ENCODE measurements at regions not wholly inside any gene's neighbourhood (a gene's known extent, or its start where the extent isn't known, plus 50 kb on each side); places are given as distances from the start of the nearest gene placed in this dataset.
"Not testable (repeated sequence)": the region's sequence is repeated elsewhere in the genome, so short reads cannot be mapped to it uniquely, and the experiment has no call there.

DNA sequence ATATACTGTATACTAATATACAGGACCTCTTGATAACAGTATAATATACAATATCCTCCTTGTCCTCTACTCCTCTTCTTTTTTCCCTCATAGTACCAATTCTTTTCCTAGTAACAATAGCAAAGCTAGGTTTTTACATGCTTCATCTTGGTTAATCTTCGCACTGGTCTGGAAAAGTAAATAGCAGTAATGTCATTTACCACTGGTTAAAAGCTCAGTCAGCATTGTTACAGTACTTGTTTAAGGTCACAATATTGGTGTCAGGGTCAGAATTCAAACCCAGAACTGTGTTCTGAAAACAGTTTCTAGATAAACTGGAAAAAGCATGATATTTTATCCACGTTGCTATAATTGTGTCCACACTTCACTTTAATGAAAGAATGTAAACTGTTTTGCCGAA lies 692.4 kb upstream of the CDH6 start:
- no peak overlapping the region for H3K27ac ChIP-seq (ENCODE audit: low read depth, low read length)
- DNase-seq (ENCODE audit: insufficient read length, low spot score, missing footprints): no peak
- no peaks in the 10 kb centered on the region for H3K79me2 ChIP-seq (ENCODE audit: insufficient read depth, low read length)
- H3K36me3 ChIP-seq (ENCODE audit: insufficient read depth, low read length): no peaks in the 10 kb centered on the region
- H3K9me3 ChIP-seq (ENCODE audit: low read depth, low read length): no peaks in the 10 kb centered on the region
- no peak overlapping the region for H3K4me3 ChIP-seq (ENCODE audit: insufficient read depth, low read length)
- H2AFZ ChIP-seq (ENCODE audit: low read length): no peak overlapping the region
- no peak overlapping the region for H3K4me2 ChIP-seq (ENCODE audit: insufficient read depth, low read length)
- no peaks in the 10 kb centered on the region for H3K27me3 ChIP-seq (ENCODE audit: insufficient read depth, low read length)
- TF ChIP-seq, protein P1, sequence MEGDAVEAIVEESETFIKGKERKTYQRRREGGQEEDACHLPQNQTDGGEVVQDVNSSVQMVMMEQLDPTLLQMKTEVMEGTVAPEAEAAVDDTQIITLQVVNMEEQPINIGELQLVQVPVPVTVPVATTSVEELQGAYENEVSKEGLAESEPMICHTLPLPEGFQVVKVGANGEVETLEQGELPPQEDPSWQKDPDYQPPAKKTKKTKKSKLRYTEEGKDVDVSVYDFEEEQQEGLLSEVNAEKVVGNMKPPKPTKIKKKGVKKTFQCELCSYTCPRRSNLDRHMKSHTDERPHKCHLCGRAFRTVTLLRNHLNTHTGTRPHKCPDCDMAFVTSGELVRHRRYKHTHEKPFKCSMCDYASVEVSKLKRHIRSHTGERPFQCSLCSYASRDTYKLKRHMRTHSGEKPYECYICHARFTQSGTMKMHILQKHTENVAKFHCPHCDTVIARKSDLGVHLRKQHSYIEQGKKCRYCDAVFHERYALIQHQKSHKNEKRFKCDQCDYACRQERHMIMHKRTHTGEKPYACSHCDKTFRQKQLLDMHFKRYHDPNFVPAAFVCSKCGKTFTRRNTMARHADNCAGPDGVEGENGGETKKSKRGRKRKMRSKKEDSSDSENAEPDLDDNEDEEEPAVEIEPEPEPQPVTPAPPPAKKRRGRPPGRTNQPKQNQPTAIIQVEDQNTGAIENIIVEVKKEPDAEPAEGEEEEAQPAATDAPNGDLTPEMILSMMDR (IDR thresholded peaks at IDR 0.05; ENCODE audit: extremely low read depth, low read depth, low read length): no peak
- H3K4me1 ChIP-seq (ENCODE audit: insufficient read depth, low read length): no peaks in the 10 kb centered on the region
- H4K20me1 ChIP-seq (ENCODE audit: insufficient read depth, low read length): no peaks in the 10 kb centered on the region

DNA sequence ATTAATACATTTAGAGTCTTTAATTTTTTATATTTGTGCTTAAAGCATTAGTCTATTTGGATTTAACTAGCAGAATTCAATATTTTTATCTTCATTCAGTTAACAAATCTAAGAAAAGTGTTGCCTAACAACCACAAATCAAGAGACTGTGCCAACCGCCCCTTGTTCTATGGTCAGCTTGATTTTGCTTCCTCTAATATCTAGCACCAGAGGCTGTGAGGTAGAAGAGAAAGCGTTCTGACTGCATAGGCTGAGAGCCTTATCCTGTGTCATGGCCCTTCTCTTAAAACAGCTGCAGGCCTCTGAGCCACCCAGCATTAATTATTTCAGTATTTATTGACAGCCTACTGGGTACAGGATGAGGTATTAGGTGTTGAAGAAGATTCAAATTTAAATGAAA lies 693.0 kb upstream of the CDH6 start:
- Histone ChIP-seq H3K4me2 (ENCODE audit: insufficient read depth, low read length) (no peak overlapping the region), H3K4me1 (ENCODE audit: insufficient read depth, low read length) (no peaks in the 10 kb centered on the region), H3K9me3 (ENCODE audit: low read depth, low read length) (no peaks in the 10 kb centered on the region), H3K4me3 (ENCODE audit: insufficient read depth, low read length) (no peak overlapping the region), H3K79me2 (ENCODE audit: insufficient read depth, low read length) (no peaks in the 10 kb centered on the region), H4K20me1 (ENCODE audit: insufficient read depth, low read length) (no peaks in the 10 kb centered on the region), H3K36me3 (ENCODE audit: insufficient read depth, low read length) (no peaks in the 10 kb centered on the region), H3K27me3 (ENCODE audit: insufficient read depth, low read length) (no peaks in the 10 kb centered on the region), H2AFZ (ENCODE audit: low read length) (no peak overlapping the region), H3K27ac (ENCODE audit: low read depth, low read length) (no peak overlapping the region)
- TF ChIP-seq, protein P1 (IDR thresholded peaks at IDR 0.05; ENCODE audit: extremely low read depth, low read depth, low read length): no peak
- no peak for DNase-seq (ENCODE audit: insufficient read length, low spot score, missing footprints)

DNA sequence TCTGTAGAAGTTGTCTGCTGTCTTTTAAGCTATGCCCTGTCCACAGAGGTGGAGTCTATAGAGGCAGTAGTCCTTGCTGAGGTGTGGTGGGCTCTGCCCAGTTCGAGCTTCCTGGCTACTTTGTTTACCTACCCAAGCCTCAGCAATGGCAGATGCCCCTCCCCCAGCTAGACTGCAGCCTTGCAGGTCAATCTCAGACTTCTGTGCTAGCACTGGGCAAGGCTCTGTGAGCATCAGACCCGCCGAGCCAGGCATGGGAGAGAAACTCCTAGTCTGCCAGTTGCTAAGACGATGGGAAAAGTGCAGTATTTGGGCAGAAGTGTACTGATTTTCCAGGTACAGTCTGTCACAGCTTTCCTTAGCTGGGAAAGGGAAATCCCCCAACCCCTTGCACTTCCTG lies 694.1 kb upstream of the CDH6 start:
- Histone ChIP-seq H3K4me2 (ENCODE audit: insufficient read depth, low read length) (no peak overlapping the region), H3K79me2 (ENCODE audit: insufficient read depth, low read length) (no peaks in the 10 kb centered on the region), H3K27ac (ENCODE audit: low read depth, low read length) (no peak overlapping the region), H3K4me1 (ENCODE audit: insufficient read depth, low read length) (no peaks in the 10 kb centered on the region), H3K9me3 (ENCODE audit: low read depth, low read length) (no peaks in the 10 kb centered on the region), H4K20me1 (ENCODE audit: insufficient read depth, low read length) (no peaks in the 10 kb centered on the region), H3K4me3 (ENCODE audit: insufficient read depth, low read length) (no peak overlapping the region), H3K36me3 (ENCODE audit: insufficient read depth, low read length) (no peaks in the 10 kb centered on the region), H3K27me3 (ENCODE audit: insufficient read depth, low read length) (no peaks in the 10 kb centered on the region), H2AFZ (ENCODE audit: low read length) (no peak overlapping the region)
- DNase-seq (ENCODE audit: insufficient read length, low spot score, missing footprints): no peak
- TF ChIP-seq, protein P1 (IDR thresholded peaks at IDR 0.05; ENCODE audit: extremely low read depth, low read depth, low read length): no peak

GRCh38 chr5:30498972-30499371 lies 694.5 kb upstream of the CDH6 start:
- no peaks in the 10 kb centered on the region for H3K9me3 ChIP-seq (ENCODE audit: low read depth, low read length)

GRCh38 chr5:30498509-30498908 lies 695.0 kb upstream of the CDH6 start:
- H3K4me2 ChIP-seq (ENCODE audit: insufficient read depth, low read length); H3K27me3 ChIP-seq (ENCODE audit: insufficient read depth, low read length); H3K9me3 ChIP-seq (ENCODE audit: low read depth, low read length); H3K4me1 ChIP-seq (ENCODE audit: insufficient read depth, low read length); H4K20me1 ChIP-seq (ENCODE audit: insufficient read depth, low read length); DNase-seq (ENCODE audit: insufficient read length, low spot score, missing footprints); H2AFZ ChIP-seq (ENCODE audit: low read length); H3K36me3 ChIP-seq (ENCODE audit: insufficient read depth, low read length); H3K27ac ChIP-seq (ENCODE audit: low read depth, low read length); H3K79me2 ChIP-seq (ENCODE audit: insufficient read depth, low read length); H3K4me3 ChIP-seq (ENCODE audit: insufficient read depth, low read length): not testable (repeated sequence)

More at GRCh38 chr5:30498972-30499371, 694.5 kb upstream of the CDH6 start:
- no peak overlapping the region for H2AFZ ChIP-seq (ENCODE audit: low read length)
- no peaks in the 10 kb centered on the region for H4K20me1 ChIP-seq (ENCODE audit: insufficient read depth, low read length)
- no peak overlapping the region for H3K4me2 ChIP-seq (ENCODE audit: insufficient read depth, low read length)
- H3K36me3 ChIP-seq (ENCODE audit: insufficient read depth, low read length): no peaks in the 10 kb centered on the region
- TF ChIP-seq, protein P1 (IDR thresholded peaks at IDR 0.05; ENCODE audit: extremely low read depth, low read depth, low read length): no peak
- H3K79me2 ChIP-seq (ENCODE audit: insufficient read depth, low read length): no peaks in the 10 kb centered on the region
- no peak overlapping the region for H3K4me3 ChIP-seq (ENCODE audit: insufficient read depth, low read length)
- no peak overlapping the region for H3K27ac ChIP-seq (ENCODE audit: low read depth, low read length)
- no peaks in the 10 kb centered on the region for H3K4me1 ChIP-seq (ENCODE audit: insufficient read depth, low read length)
- DNase-seq (ENCODE audit: insufficient read length, low spot score, missing footprints): no peak
- H3K27me3 ChIP-seq (ENCODE audit: insufficient read depth, low read length): no peaks in the 10 kb centered on the region

- H4K20me1 ChIP-seq (ENCODE audit: insufficient read depth, low read length); H3K27me3 ChIP-seq (ENCODE audit: insufficient read depth, low read length); H3K27ac ChIP-seq (ENCODE audit: low read depth, low read length); H3K4me1 ChIP-seq (ENCODE audit: insufficient read depth, low read length); H3K4me3 ChIP-seq (ENCODE audit: insufficient read depth, low read length); H2AFZ ChIP-seq (ENCODE audit: low read length); H3K9me3 ChIP-seq (ENCODE audit: low read depth, low read length); DNase-seq (ENCODE audit: insufficient read length, low spot score, missing footprints); H3K79me2 ChIP-seq (ENCODE audit: insufficient read depth, low read length); H3K36me3 ChIP-seq (ENCODE audit: insufficient read depth, low read length); H3K4me2 ChIP-seq (ENCODE audit: insufficient read depth, low read length): not testable (repeated sequence)
These were observed 699.4 kb upstream of the CDH6 start for GRCh38 chr5:30494113-30494512.

Data from osteoblast (primary cell).